ENCODE measurements at regions not wholly inside any gene's neighbourhood (a gene's known extent, or its start where the extent isn't known, plus 50 kb on each side); places are given as distances from the start of the nearest gene placed in this dataset.
"Not testable (repeated sequence)": the region's sequence is repeated elsewhere in the genome, so short reads cannot be mapped to it uniquely, and the experiment has no call there.

- no peak for DNase-seq
- intact Hi-C loops (cut with DNase I; ENCODE audit: low total_unique reads): no loop called here
- peaks cover 0 to 9% (median 8%) of the 10 kb centered on the region in 3 donors for H3K9me3 ChIP-seq
- no peaks in the 10 kb centered on the region for H3K36me3 ChIP-seq
- H3K4me3 ChIP-seq: no peak overlapping the region
- no peaks in the 10 kb centered on the region for H3K27me3 ChIP-seq
- TF ChIP-seq, protein P1, sequence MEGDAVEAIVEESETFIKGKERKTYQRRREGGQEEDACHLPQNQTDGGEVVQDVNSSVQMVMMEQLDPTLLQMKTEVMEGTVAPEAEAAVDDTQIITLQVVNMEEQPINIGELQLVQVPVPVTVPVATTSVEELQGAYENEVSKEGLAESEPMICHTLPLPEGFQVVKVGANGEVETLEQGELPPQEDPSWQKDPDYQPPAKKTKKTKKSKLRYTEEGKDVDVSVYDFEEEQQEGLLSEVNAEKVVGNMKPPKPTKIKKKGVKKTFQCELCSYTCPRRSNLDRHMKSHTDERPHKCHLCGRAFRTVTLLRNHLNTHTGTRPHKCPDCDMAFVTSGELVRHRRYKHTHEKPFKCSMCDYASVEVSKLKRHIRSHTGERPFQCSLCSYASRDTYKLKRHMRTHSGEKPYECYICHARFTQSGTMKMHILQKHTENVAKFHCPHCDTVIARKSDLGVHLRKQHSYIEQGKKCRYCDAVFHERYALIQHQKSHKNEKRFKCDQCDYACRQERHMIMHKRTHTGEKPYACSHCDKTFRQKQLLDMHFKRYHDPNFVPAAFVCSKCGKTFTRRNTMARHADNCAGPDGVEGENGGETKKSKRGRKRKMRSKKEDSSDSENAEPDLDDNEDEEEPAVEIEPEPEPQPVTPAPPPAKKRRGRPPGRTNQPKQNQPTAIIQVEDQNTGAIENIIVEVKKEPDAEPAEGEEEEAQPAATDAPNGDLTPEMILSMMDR (IDR thresholded peaks at IDR 0.05): no peak
- no peaks in the 10 kb centered on the region for H3K4me1 ChIP-seq
- H3K27ac ChIP-seq: no peak overlapping the region
Measured at GRCh38 chr5:82971901-82972300, 105.3 kb downstream of the TMEM167A start.

GRCh38 chr5:82971034-82971806 is 106.0 kb downstream of the TMEM167A start:
- H3K36me3 ChIP-seq; H3K4me1 ChIP-seq; H3K9me3 ChIP-seq; H3K27me3 ChIP-seq; intact Hi-C loops (cut with DNase I; ENCODE audit: low total_unique reads); H3K27ac ChIP-seq; DNase-seq; H3K4me3 ChIP-seq: not testable (repeated sequence)

DNA sequence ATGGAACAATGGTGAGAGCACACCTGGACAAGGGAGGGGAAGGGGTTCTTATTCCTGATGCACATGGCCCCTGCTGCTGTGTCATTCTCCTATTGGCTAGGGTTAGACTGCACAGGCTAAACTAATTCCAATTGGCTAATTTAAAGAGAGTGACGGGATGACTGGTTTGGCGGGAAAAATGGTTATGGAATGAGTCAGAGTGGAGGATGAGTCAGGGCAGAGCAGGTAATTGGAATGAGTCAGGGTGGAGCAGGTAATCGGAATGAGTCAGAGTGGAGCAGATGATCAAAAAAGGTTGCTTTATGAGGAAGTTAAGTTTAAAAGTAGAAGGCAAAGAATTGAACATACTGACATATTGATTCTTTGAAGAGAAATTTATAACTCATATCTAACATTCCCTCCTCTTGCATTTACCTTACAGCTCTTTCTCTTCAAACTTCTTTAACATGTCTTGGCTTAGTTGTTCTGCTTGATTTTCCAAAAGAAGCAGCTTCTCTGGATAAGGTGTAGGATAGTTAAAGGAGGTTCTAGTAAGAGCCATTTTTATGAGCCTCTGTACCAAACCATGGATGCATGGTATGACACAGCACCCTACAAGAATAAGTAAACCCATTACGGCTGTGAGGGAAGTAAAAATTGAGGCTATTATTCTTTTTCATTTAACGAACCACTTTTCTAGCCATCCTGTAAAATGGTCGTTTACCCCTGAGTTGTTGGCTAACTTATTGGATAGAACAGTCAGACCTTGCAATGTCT is 107.8 kb downstream of the TMEM167A start:
- H3K27ac ChIP-seq; H3K27me3 ChIP-seq; H3K9me3 ChIP-seq; H3K4me3 ChIP-seq; H3K36me3 ChIP-seq; H3K4me1 ChIP-seq; intact Hi-C loops (cut with DNase I; ENCODE audit: low total_unique reads); DNase-seq: not testable (repeated sequence)

DNA sequence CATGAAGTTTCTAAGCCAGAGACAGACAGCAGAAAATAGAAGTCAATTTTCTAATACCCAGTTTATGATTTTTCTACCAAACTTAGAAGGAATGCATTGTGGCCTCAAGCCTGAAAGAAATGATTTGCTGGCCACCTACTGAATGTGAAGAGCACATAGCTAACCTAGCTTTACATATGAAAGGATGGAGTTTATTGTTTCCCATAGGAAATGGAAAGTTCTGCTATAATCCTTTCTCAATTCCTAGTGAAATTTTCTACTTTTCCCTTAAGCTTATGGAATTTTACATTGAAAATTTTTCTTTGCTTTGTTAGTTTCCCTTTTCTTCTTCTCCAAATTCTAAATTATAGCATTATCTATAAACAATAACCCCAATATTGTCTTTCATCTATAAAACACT is 110.1 kb downstream of the TMEM167A start:
- intact Hi-C loops (cut with DNase I; ENCODE audit: low total_unique reads): no loop called here
- H3K4me3 ChIP-seq: no peak overlapping the region
- no peak overlapping the region for H3K27ac ChIP-seq
- H3K9me3 ChIP-seq: no peaks in the 10 kb centered on the region
- TF ChIP-seq, protein P1 (IDR thresholded peaks at IDR 0.05): no peak
- H3K36me3 ChIP-seq: no peaks in the 10 kb centered on the region
- H3K4me1 ChIP-seq: no peaks in the 10 kb centered on the region
- no peaks in the 10 kb centered on the region for H3K27me3 ChIP-seq
- DNase-seq: no peak

DNA sequence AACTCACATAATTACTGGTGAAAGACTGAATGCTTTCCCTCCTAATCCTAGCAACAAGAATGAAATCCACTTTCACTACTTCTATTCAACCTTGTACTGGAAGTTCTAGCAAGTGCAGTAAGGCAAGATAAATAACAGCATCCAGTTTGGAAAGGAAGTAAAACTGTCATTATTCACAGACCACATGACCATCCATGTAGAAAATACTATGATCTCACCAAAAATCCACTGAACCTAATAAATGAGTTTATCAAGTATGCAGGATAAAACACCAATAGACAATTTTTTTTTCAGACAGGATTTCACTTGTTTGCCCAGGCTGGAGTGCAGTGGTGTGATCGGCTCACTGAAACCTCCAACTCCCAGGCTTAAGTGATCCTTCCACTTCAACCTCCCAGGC is 117.7 kb downstream of the TMEM167A start:
- Histone ChIP-seq H3K36me3 (no peaks in the 10 kb centered on the region), H3K4me3 (no peak overlapping the region), H3K27ac (no peak overlapping the region), H3K4me1 (no peaks in the 10 kb centered on the region), H3K9me3 (peaks cover 0 to 7% (median 0%) of the 10 kb centered on the region in 3 donors), H3K27me3 (no peaks in the 10 kb centered on the region)
- intact Hi-C loops (cut with DNase I; ENCODE audit: low total_unique reads): no loop called here
- TF ChIP-seq, protein P1 (IDR thresholded peaks at IDR 0.05): no peak
- no peak for DNase-seq

DNA sequence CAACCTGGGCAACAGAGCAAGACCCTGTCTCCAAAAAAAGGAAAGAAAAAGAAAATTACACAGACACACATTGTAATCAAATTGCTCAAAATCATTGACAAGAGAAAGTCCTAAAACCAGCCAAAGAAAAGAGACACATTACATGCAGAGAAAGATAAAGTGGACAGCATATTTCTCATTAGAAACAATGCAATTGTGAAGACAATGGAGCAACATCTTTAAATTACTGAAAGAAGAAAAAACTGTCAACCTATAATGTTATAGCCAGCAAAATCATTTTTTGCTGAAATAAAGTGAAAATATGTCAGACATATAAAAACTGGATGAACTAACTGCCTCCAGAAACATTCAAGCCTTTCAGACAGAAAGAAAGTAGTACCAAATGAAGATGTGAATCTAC is 120.6 kb downstream of the TMEM167A start:
- no peak overlapping the region for H3K27ac ChIP-seq
- TF ChIP-seq, protein P1 (IDR thresholded peaks at IDR 0.05): no peak

More for the DNA sequence above, 120.6 kb downstream of the TMEM167A start:
- Histone ChIP-seq H3K4me3 (no peak overlapping the region), H3K4me1 (no peaks in the 10 kb centered on the region), H3K36me3 (no peaks in the 10 kb centered on the region), H3K9me3 (peaks cover 0 to 7% (median 0%) of the 10 kb centered on the region in 3 donors), H3K27me3 (no peaks in the 10 kb centered on the region)
- intact Hi-C loops (cut with DNase I; ENCODE audit: low total_unique reads): no loop called here
- no peak for DNase-seq

Measured in tibial artery (tissue), 4 donors.